H1 (cell line): ENCODE measurements at regions not wholly inside any gene's neighbourhood (a gene's known extent, or its start where the extent isn't known, plus 50 kb on each side); places are given as distances from the start of the nearest gene placed in this dataset.
A peak's percentile ranks its signal among the peaks of the same experiment; 100 is the strongest.
"Not testable (repeated sequence)": the region's sequence is repeated elsewhere in the genome, so short reads cannot be mapped to it uniquely, and the experiment has no call there.

ENCODE experiments used
- CTCF ChIA-PET: fragments of 300-600 bp; sonication (Branson Sonifier 250); formaldehyde crosslinking; loops from one replicate; lab custom pipeline; 2021; ENCODE audit not compliant: partially characterized antibody; lab: Charles Lee
- POLR2A ChIA-PET: fragments of 300-600 bp; sonication (Branson Sonifier 250); formaldehyde crosslinking; loops from one replicate; lab custom pipeline; 2021; ENCODE audit warnings: inconsistent platforms; ENCODE audit not compliant: partially characterized antibody; lab: Charles Lee
- DNase-seq, 2 experiments: peaks; one replicate each; pipeline versions ENCODE4 v3.0.0 to v3.0.0-alpha.2; 2010 to 2022; ENCODE audit warnings: low spot score in 2 of 2, low read depth in 1 of 2, mixed read lengths in 1 of 2
- FAIRE-seq: peaks from 2 replicates; lab custom pipeline; 2011; peaks lifted over from hg19 to GRCh38; lab: Jason Lieb, UNC
- H2AFZ ChIP-seq: 2 replicates; pipeline ENCODE4 v1.8.1; 2012; ENCODE audit warnings: low read length, inconsistent platforms
- H2AK5ac ChIP-seq: 2 replicates; pipeline ENCODE4 v1.6.1; 2013; ENCODE audit warnings: low read depth, low read length
- H2BK120ac ChIP-seq: replicated peaks from 2 replicates; pipeline ENCODE3; 2013; ENCODE audit warnings: low read depth, low read length, inconsistent platforms
- H2BK12ac ChIP-seq: 2 replicates; pipeline ENCODE4 v1.6.1; 2013; ENCODE audit warnings: low read depth, low read length
- H2BK15ac ChIP-seq: 2 replicates; pipeline ENCODE4 v1.6.1; 2013; ENCODE audit warnings: low read length
- H2BK20ac ChIP-seq: 2 replicates; pipeline ENCODE4 v1.6.1; 2013; ENCODE audit warnings: low read length
- H2BK5ac ChIP-seq: 2 replicates; pipeline ENCODE4 v1.6.1; 2013; ENCODE audit warnings: low read depth, low read length
- H3K14ac ChIP-seq: 2 replicates; pipeline ENCODE4 v1.6.1; 2013; ENCODE audit warnings: inconsistent platforms; ENCODE audit not compliant: insufficient read length
- H3K18ac ChIP-seq: 2 replicates; pipeline ENCODE4 v1.6.1; 2013; ENCODE audit warnings: low read length; ENCODE audit errors: extremely low read depth
- H3K23ac ChIP-seq: 2 replicates; pipeline ENCODE4 v1.6.1; 2013; ENCODE audit warnings: inconsistent platforms; ENCODE audit not compliant: insufficient read length
- H3K23me2 ChIP-seq: 2 replicates; pipeline ENCODE4 v1.6.1; 2013; ENCODE audit warnings: low read depth, low read length
- H3K27ac ChIP-seq: 2 replicates; pipeline ENCODE4 v1.6.1; 2011; ENCODE audit warnings: low read depth, low read length, inconsistent platforms
- H3K27me3 ChIP-seq, 4 experiments: replicated peaks in 1 of 4; 1 replicate in 1 of 4; 2 replicates in 3 of 4; pipeline versions ENCODE4 v1.6.1 to v1.8.1; 2011 to 2013; ENCODE audit warnings: low read length in 3 of 4, mild to moderate bottlenecking in 3 of 4, inconsistent platforms in 2 of 4, mixed read lengths in 2 of 4, moderate library complexity in 1 of 4; ENCODE audit not compliant: control insufficient read depth in 3 of 4, insufficient read depth in 3 of 4; ENCODE audit errors: extremely low read depth in 1 of 4
- H3K36me3 ChIP-seq, 4 experiments: 2 replicates each; pipeline versions ENCODE4 v1.6.1 to v1.8.1; 2011 to 2013; ENCODE audit warnings: mild to moderate bottlenecking in 4 of 4, low read length in 3 of 4, moderate library complexity in 2 of 4, control low read depth in 1 of 4, inconsistent platforms in 1 of 4; ENCODE audit not compliant: insufficient read depth in 4 of 4, control insufficient read depth in 2 of 4
- H3K4ac ChIP-seq: replicated peaks from 2 replicates; pipeline ENCODE3; 2013; ENCODE audit warnings: low read length, low read depth, mixed read lengths, inconsistent platforms; ENCODE audit not compliant: insufficient read length
- H3K4me1 ChIP-seq, 4 experiments: replicated peaks in 1 of 4; 1 replicate in 1 of 4; 2 replicates in 3 of 4; pipeline versions ENCODE4 v1.6.1 to v1.8.1; 2011 to 2013; ENCODE audit warnings: low read length in 3 of 4, inconsistent platforms in 2 of 4, mixed read lengths in 1 of 4; ENCODE audit not compliant: insufficient read depth in 4 of 4, control insufficient read depth in 3 of 4
- H3K4me2 ChIP-seq, 2 experiments: 2 replicates each; pipeline versions ENCODE4 v1.6.1 to v1.8.1; 2011 to 2013; ENCODE audit warnings: low read depth in 2 of 2, low read length in 2 of 2, control low read depth in 1 of 2, inconsistent platforms in 1 of 2, mild to moderate bottlenecking in 1 of 2; ENCODE audit not compliant: insufficient read depth in 1 of 2
- H3K4me3 ChIP-seq, 4 experiments: fragments of 200-600, 300-600 bp in 1 of 4; sonication (generic), shearing (Covaris generic), sonication (Bioruptor Twin) in 1 of 4; 2 replicates each; pipeline versions ENCODE4 v1.5.1 to v1.8.1; 2011 to 2016; ENCODE audit warnings: low read length in 4 of 4, low read depth in 3 of 4, control low read depth in 2 of 4, inconsistent platforms in 2 of 4, mild to moderate bottlenecking in 2 of 4, mixed read lengths in 1 of 4, moderate library complexity in 1 of 4; ENCODE audit not compliant: insufficient read depth in 2 of 4; ENCODE audit errors: extremely low read depth in 1 of 4
- H3K56ac ChIP-seq: replicated peaks from 2 replicates; pipeline ENCODE3; 2013; ENCODE audit warnings: low read depth, mild to moderate bottlenecking, mixed read lengths, low read length, inconsistent platforms; ENCODE audit not compliant: insufficient read length
- H3K79me1 ChIP-seq: 2 replicates; pipeline ENCODE4 v1.6.1; 2013; ENCODE audit warnings: low read depth, low read length, control low read depth
- H3K79me2 ChIP-seq, 2 experiments: 2 replicates each; pipeline versions ENCODE4 v1.6.1 to v1.8.1; 2012 to 2013; ENCODE audit warnings: low read length in 2 of 2, mild to moderate bottlenecking in 2 of 2, inconsistent platforms in 1 of 2; ENCODE audit not compliant: insufficient read depth in 2 of 2, control insufficient read depth in 1 of 2
- H3K9ac ChIP-seq, 4 experiments: replicated peaks in 1 of 4; 1 replicate in 1 of 4; 2 replicates in 3 of 4; pipeline versions ENCODE4 v1.6.1 to v1.8.1; 2011 to 2013; ENCODE audit warnings: low read depth in 3 of 4, low read length in 3 of 4, control low read depth in 2 of 4, mild to moderate bottlenecking in 2 of 4, moderate library complexity in 2 of 4, inconsistent platforms in 1 of 4; ENCODE audit errors: extremely low read depth in 1 of 4
- H3K9me3 ChIP-seq, 2 experiments: 2 replicates each; pipeline versions ENCODE4 v1.6.1 to v1.8.1; 2012 to 2013; ENCODE audit warnings: mild to moderate bottlenecking in 2 of 2, moderate library complexity in 2 of 2, control low read depth in 1 of 2, inconsistent platforms in 1 of 2, low read depth in 1 of 2, low read length in 1 of 2, mixed read lengths in 1 of 2; ENCODE audit not compliant: insufficient read depth in 2 of 2
- H4K20me1 ChIP-seq, 2 experiments: replicated peaks in 1 of 2; 2 replicates each; pipeline versions ENCODE3 to v1.8.1; 2011 to 2013; ENCODE audit warnings: inconsistent platforms in 2 of 2, low read length in 2 of 2, mild to moderate bottlenecking in 1 of 2; ENCODE audit not compliant: insufficient read depth in 2 of 2, control insufficient read depth in 1 of 2
- H4K5ac ChIP-seq: 2 replicates; pipeline ENCODE4 v1.6.1; 2013; ENCODE audit warnings: low read length, low read depth, mixed read lengths, inconsistent platforms; ENCODE audit not compliant: insufficient read length
- H4K8ac ChIP-seq: 2 replicates; pipeline ENCODE4 v1.8.0; 2013; ENCODE audit warnings: mild to moderate bottlenecking, moderate library complexity, low read length, inconsistent platforms; ENCODE audit not compliant: insufficient read depth; ENCODE audit errors: extremely low read depth
- H4K91ac ChIP-seq: replicated peaks from 2 replicates; pipeline ENCODE3; 2013; ENCODE audit warnings: low read length, mixed read lengths, inconsistent platforms; ENCODE audit not compliant: insufficient read length
- KDM4A ChIP-seq: IDR thresholded peaks from one replicate; pipeline ENCODE4 v1.7.1; 2012; ENCODE audit warnings: low read depth, mild to moderate bottlenecking, moderate library complexity, low read length, inconsistent platforms; ENCODE audit not compliant: severe bottlenecking
- TEAD4 ChIP-seq: IDR thresholded peaks from 2 replicates; pipeline ENCODE4 v1.6.1; 2012; ENCODE audit warnings: low read depth, low read length, inconsistent platforms, mixed read lengths
- WGBS, 2 experiments: shearing (Covaris generic) in 1 of 2; methylation state at CpG; one replicate each; pipeline versions ENCODE4 v1.1.6 to v1.1.7; 2013 to 2015; ENCODE audit warnings: low lambda C conversion rate in 2 of 2, mixed read lengths in 2 of 2, inconsistent platforms in 1 of 2, low coverage in 1 of 2, missing lambda C conversion rate in 1 of 2; ENCODE audit not compliant: insufficient replicate concordance in 2 of 2, insufficient coverage in 1 of 2, insufficient read length in 1 of 2; ENCODE audit errors: extremely low coverage in 1 of 2, missing lambda C conversion rate in 1 of 2; 5-methylcytosine and 5-hydroxymethylcytosine counted together
- TF ChIP-seq, protein P1 (sequence below): IDR thresholded peaks from 2 replicates; pipeline ENCODE4 v1.6.1; 2012; ENCODE audit warnings: inconsistent platforms

DNA sequence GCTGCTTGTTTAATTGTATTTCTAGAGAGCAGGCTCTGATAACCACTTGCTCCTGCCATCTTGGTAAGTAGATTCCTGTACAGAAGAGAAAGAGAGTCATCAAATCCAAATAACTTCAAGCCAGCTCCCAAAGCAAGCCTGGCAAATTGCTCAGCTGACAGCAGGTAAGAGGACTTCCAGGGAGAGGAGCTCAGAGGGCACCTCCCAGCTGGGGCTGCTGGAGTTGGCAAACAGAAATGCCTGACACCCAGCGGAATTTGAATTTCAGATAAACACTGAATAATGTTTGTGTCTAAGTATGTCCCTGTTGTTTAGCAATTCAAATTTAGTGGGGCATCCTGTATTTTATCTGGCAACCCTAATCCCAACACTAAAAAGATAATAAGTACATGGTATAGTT is 86.2 kb downstream of the MYL12B start (continued):
- TF ChIP-seq, protein P1, sequence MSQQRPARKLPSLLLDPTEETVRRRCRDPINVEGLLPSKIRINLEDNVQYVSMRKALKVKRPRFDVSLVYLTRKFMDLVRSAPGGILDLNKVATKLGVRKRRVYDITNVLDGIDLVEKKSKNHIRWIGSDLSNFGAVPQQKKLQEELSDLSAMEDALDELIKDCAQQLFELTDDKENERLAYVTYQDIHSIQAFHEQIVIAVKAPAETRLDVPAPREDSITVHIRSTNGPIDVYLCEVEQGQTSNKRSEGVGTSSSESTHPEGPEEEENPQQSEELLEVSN: no peak
- no peak for TF ChIP-seq TEAD4
- no peak for TF ChIP-seq KDM4A

DNA sequence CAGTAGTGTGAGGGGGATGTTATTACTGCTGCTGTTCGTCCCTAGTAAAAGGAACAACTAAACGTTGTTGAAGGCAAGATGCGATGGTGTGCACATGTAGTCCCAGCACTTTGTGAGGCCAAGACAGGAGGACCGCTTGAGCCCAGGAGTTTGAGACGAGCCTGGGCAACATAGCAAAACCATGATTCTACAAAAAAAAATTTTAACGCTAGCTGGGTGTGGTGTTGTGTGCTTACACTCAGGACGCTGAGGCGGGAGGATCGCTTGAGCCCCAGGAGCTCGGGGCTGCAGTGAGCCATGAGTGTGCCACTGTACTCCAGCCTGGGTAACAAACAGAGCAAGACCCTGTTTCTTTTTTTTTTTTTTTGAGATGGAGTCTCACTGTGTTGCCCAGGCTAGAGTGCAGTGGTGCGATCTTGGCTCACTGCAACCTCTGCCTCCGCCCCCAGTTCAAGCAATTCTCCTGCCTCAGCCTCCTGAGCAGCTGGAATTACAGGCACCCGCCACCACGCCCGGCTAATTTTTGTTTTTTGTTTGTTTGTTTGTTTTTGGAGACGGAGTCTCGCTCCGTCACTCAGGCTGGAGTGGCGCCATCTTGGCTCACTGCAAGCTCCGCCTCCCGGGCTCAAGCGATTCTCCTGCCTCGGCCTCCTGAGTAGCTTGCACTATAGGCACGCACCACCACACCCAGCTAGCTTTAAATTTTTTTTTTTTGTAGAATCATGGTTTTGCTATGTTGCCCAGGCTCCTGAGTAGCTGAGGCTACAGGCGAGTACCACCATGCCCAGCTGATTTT is 87.3 kb downstream of the MYL12B start:
- H3K23me2 ChIP-seq, H4K20me1 ChIP-seq, H3K27ac ChIP-seq, H2BK15ac ChIP-seq, DNase-seq, H3K4me3 ChIP-seq, H3K9ac ChIP-seq, H3K4me2 ChIP-seq, H2BK120ac ChIP-seq, H3K79me1 ChIP-seq, H3K23ac ChIP-seq, H2AK5ac ChIP-seq, H2BK12ac ChIP-seq, H3K56ac ChIP-seq, H3K4me1 ChIP-seq, FAIRE-seq, H4K5ac ChIP-seq, H4K91ac ChIP-seq, H3K4ac ChIP-seq, H2BK5ac ChIP-seq, H3K79me2 ChIP-seq, H2BK20ac ChIP-seq, H3K36me3 ChIP-seq, H2AFZ ChIP-seq, H3K18ac ChIP-seq, H3K14ac ChIP-seq, H3K9me3 ChIP-seq, H3K27me3 ChIP-seq: not testable (repeated sequence)
- POLR2A ChIA-PET: interaction anchor here (1.7 kb wide), 1 partner anchor 52 kb away, joined by 7 read pairs; no protein-coding TSS in a partner anchor
- WGBS, 2 experiments: 98% methylated on average over 24 of the region's 25 CpGs; no CpG with 5 or more reads in 1 of the 2 experiments
- peak overlapping the region; percentile 57; the same call in 1 of the 2 replicates for H4K8ac ChIP-seq
- CTCF ChIA-PET: interaction anchor here (0.6 to 1.8 kb wide), 4 partner anchors 23 to 178 kb away, joined by 3 to 7 read pairs (median 3); no protein-coding TSS in a partner anchor
